Vagina (tissue), 2 donors: ENCODE measurements at regions not wholly inside any gene's neighbourhood (a gene's known extent, or its start where the extent isn't known, plus 50 kb on each side); places are given as distances from the start of the nearest gene placed in this dataset.

ENCODE experiments used
- DNase-seq, 2 donors: peaks; one replicate each; pipeline ENCODE4 v3.0.0-alpha.2; 2017; ENCODE audit errors: extremely low spot score in 2 of 2
- H3K27ac ChIP-seq: fragments of 200-600 bp; sonication (generic); one replicate; pipeline ENCODE4 v1.5.1; 2019
- H3K27me3 ChIP-seq: fragments of 200-600 bp; sonication (generic); one replicate; pipeline ENCODE4 v1.5.1; 2019
- H3K36me3 ChIP-seq, 2 donors: fragments of 200-600 bp; sonication (generic); one replicate each; pipeline ENCODE4 v1.5.1; 2017 to 2019
- H3K4me1 ChIP-seq: fragments of 200-600 bp; sonication (generic); one replicate; pipeline ENCODE4 v1.5.1; 2019
- H3K4me3 ChIP-seq, 2 donors: fragments of 200-600 bp; sonication (generic); 1 replicate in 1 of 2; 2 replicates in 1 of 2; pipeline ENCODE4 v1.5.1; 2016 to 2019
- H3K9me3 ChIP-seq: fragments of 200-600 bp; sonication (generic); one replicate; pipeline ENCODE4 v1.5.1; 2019
- POLR2A ChIP-seq, 2 donors: fragments of 450-650 bp; IDR thresholded peaks; one replicate each; pipeline ENCODE4 v1.6.1; 2017; ENCODE audit warnings: antibody characterized with exemption in 2 of 2, mild to moderate bottlenecking in 2 of 2, moderate library complexity in 2 of 2
- POLR2AphosphoS5 ChIP-seq, 2 donors: sonication (generic); formaldehyde crosslinking; IDR thresholded peaks; one replicate each; pipeline ENCODE4 v1.9.0; 2017; ENCODE audit warnings: antibody characterized with exemption in 2 of 2, mild to moderate bottlenecking in 2 of 2, low read depth in 1 of 2; ENCODE audit not compliant: insufficient read depth in 1 of 2
- intact Hi-C: fragments of 100-400 bp; cut with DNase I; formaldehyde crosslinking; loops from one replicate; pipeline ENCODE4 v1.15.1; 2023
- TF ChIP-seq, protein P1 (sequence below), 3 experiments: fragments of 450-650 bp in 2 of 3; fragments of 200-600 bp in 1 of 3; sonication (generic) in 1 of 3; IDR thresholded peaks; one replicate each; pipeline ENCODE4 v1.5.1; 2017 to 2019; ENCODE audit warnings: antibody characterized with exemption in 3 of 3, mild to moderate bottlenecking in 2 of 3, moderate library complexity in 2 of 3

GRCh38 chr12:127144770-127145169, 1122.2 kb upstream of the TMEM132C start:
- peaks cover 7% of the 10 kb centered on the region for H3K4me1 ChIP-seq
- no peak overlapping the region for H3K27ac ChIP-seq
- no peak for DNase-seq
- H3K36me3 ChIP-seq: no peaks in the 10 kb centered on the region
- intact Hi-C loops: no loop called here
- no peaks in the 10 kb centered on the region for H3K27me3 ChIP-seq
- H3K9me3 ChIP-seq: no peaks in the 10 kb centered on the region
- no peak overlapping the region for H3K4me3 ChIP-seq
- no peak for TF ChIP-seq POLR2A (IDR thresholded peaks at IDR 0.05)
- TF ChIP-seq POLR2AphosphoS5 (IDR thresholded peaks at IDR 0.05; ENCODE audit: insufficient read depth in 1 of 2, low read depth in 1 of 2): no peak
- TF ChIP-seq, protein P1, sequence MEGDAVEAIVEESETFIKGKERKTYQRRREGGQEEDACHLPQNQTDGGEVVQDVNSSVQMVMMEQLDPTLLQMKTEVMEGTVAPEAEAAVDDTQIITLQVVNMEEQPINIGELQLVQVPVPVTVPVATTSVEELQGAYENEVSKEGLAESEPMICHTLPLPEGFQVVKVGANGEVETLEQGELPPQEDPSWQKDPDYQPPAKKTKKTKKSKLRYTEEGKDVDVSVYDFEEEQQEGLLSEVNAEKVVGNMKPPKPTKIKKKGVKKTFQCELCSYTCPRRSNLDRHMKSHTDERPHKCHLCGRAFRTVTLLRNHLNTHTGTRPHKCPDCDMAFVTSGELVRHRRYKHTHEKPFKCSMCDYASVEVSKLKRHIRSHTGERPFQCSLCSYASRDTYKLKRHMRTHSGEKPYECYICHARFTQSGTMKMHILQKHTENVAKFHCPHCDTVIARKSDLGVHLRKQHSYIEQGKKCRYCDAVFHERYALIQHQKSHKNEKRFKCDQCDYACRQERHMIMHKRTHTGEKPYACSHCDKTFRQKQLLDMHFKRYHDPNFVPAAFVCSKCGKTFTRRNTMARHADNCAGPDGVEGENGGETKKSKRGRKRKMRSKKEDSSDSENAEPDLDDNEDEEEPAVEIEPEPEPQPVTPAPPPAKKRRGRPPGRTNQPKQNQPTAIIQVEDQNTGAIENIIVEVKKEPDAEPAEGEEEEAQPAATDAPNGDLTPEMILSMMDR (IDR thresholded peaks at IDR 0.05): no peak

GRCh38 chr12:127145241-127145928, 1121.6 kb upstream of the TMEM132C start:
- Histone ChIP-seq H3K4me1 (peaks cover 7% of the 10 kb centered on the region), H3K4me3 (peak overlapping the region; percentile 55 to 59), H3K27ac (no peak overlapping the region), H3K36me3 (no peaks in the 10 kb centered on the region), H3K9me3 (no peaks in the 10 kb centered on the region), H3K27me3 (no peaks in the 10 kb centered on the region)
- no peak for DNase-seq
- intact Hi-C loops: no loop called here
- TF ChIP-seq, protein P1 (IDR thresholded peaks at IDR 0.05): no peak
- TF ChIP-seq POLR2A (IDR thresholded peaks at IDR 0.05) (no peak), POLR2AphosphoS5 (IDR thresholded peaks at IDR 0.05; ENCODE audit: insufficient read depth in 1 of 2, low read depth in 1 of 2) (no peak)

GRCh38 chr12:127145929-127146789, 1120.8 kb upstream of the TMEM132C start:
- intact Hi-C loops: no loop called here
- H3K27me3 ChIP-seq: no peaks in the 10 kb centered on the region
- no peaks in the 10 kb centered on the region for H3K9me3 ChIP-seq
- peak overlapping the region; percentile 55 to 59 for H3K4me3 ChIP-seq
- H3K36me3 ChIP-seq: no peaks in the 10 kb centered on the region
- no peak for DNase-seq
- H3K27ac ChIP-seq: peak overlapping the region; percentile 46
- H3K4me1 ChIP-seq: peaks cover 7% of the 10 kb centered on the region
- no peak for TF ChIP-seq POLR2A (IDR thresholded peaks at IDR 0.05)
- peak in 1 of 2 donors; percentile 54 for TF ChIP-seq POLR2AphosphoS5 (IDR thresholded peaks at IDR 0.05; ENCODE audit: insufficient read depth in 1 of 2, low read depth in 1 of 2)

GRCh38 chr12:127146991-127147718, 1119.8 kb upstream of the TMEM132C start:
- Histone ChIP-seq H3K27ac (no peak overlapping the region), H3K27me3 (no peaks in the 10 kb centered on the region), H3K4me1 (peaks cover 7% of the 10 kb centered on the region), H3K36me3 (no peaks in the 10 kb centered on the region), H3K4me3 (peak overlapping the region in 1 of 2 donors; percentile 55), H3K9me3 (no peaks in the 10 kb centered on the region)
- TF ChIP-seq POLR2AphosphoS5 (IDR thresholded peaks at IDR 0.05; ENCODE audit: insufficient read depth in 1 of 2, low read depth in 1 of 2): no peak
- TF ChIP-seq, protein P1 (IDR thresholded peaks at IDR 0.05): no peak
- no peak for TF ChIP-seq POLR2A (IDR thresholded peaks at IDR 0.05)
- intact Hi-C loops: no loop called here
- no peak for DNase-seq

DNA sequence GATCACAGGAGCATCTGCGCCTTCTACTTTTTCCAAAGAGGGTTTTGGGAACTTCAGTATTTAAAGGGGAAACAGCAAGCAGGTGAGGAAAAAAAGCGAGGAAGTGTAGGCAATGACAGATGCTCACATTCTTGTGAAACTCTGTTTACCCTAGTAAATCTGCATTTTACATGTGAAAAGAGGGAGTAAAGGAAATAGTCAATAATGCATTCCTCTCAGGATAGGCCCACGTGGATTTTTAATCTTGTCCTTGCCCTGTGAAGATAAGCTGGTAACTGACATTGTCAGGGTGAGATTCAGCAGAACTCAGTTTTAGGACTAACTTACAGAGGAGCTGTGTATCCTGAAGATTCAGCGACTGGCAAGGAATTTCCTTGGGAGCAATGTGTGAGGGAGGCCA, 1119.2 kb upstream of the TMEM132C start:
- TF ChIP-seq POLR2A (IDR thresholded peaks at IDR 0.05) (no peak), POLR2AphosphoS5 (IDR thresholded peaks at IDR 0.05; ENCODE audit: insufficient read depth in 1 of 2, low read depth in 1 of 2) (no peak)
- TF ChIP-seq, protein P1 (IDR thresholded peaks at IDR 0.05): no peak
- Histone ChIP-seq H3K4me1 (peaks cover 7% of the 10 kb centered on the region), H3K4me3 (no peak overlapping the region), H3K27me3 (no peaks in the 10 kb centered on the region), H3K9me3 (no peaks in the 10 kb centered on the region), H3K36me3 (no peaks in the 10 kb centered on the region), H3K27ac (no peak overlapping the region)
- intact Hi-C loops: no loop called here
- DNase-seq: no peak
